Mesendoderm (in vitro differentiated cells): ENCODE measurements at regions not wholly inside any gene's neighbourhood (a gene's known extent, or its start where the extent isn't known, plus 50 kb on each side); places are given as distances from the start of the nearest gene placed in this dataset.

Source experiments
- DNase-seq: peaks from one replicate; pipeline ENCODE4 v3.0.0; 2013
- H2AK5ac ChIP-seq: 2 replicates; pipeline ENCODE4 v1.6.1; 2013; ENCODE audit warnings: low read length, inconsistent platforms
- H2BK120ac ChIP-seq: 2 replicates; pipeline ENCODE4 v1.6.1; 2013; ENCODE audit warnings: low read depth, mild to moderate bottlenecking, low read length, moderate library complexity, mixed read lengths
- H2BK15ac ChIP-seq: replicated peaks from 2 replicates; pipeline ENCODE4 v1.6.1; 2013; ENCODE audit warnings: low read depth, mild to moderate bottlenecking, moderate library complexity
- H2BK5ac ChIP-seq: 2 replicates; pipeline ENCODE4 v1.6.1; 2013; ENCODE audit warnings: low read length, inconsistent platforms
- H3K18ac ChIP-seq: 2 replicates; pipeline ENCODE4 v1.6.1; 2013; ENCODE audit warnings: mild to moderate bottlenecking, low read length, mixed read lengths
- H3K23ac ChIP-seq: one replicate; pipeline ENCODE4 v1.6.1; 2013; ENCODE audit warnings: low read length
- H3K27ac ChIP-seq: 2 replicates; pipeline ENCODE4 v1.5.1; 2013; ENCODE audit warnings: low read depth, mild to moderate bottlenecking, inconsistent platforms, low read length, moderate library complexity
- H3K27me3 ChIP-seq: 2 replicates; pipeline ENCODE4 v1.6.1; 2013; ENCODE audit warnings: low read length, control low read depth, mild to moderate bottlenecking, inconsistent platforms; ENCODE audit not compliant: insufficient read depth, poor library complexity
- H3K36me3 ChIP-seq: 2 replicates; pipeline ENCODE4 v1.6.1; 2013; ENCODE audit warnings: low read length, inconsistent platforms; ENCODE audit not compliant: control insufficient read depth, insufficient read depth
- H3K4ac ChIP-seq: one replicate; pipeline ENCODE4 v1.6.1; 2013; ENCODE audit warnings: low read depth, mild to moderate bottlenecking, low read length, moderate library complexity
- H3K4me1 ChIP-seq: 2 replicates; pipeline ENCODE4 v1.6.1; 2013; ENCODE audit warnings: low read depth, low read length, inconsistent platforms; ENCODE audit not compliant: control insufficient read depth
- H3K4me2 ChIP-seq: 2 replicates; pipeline ENCODE4 v1.6.1; 2013; ENCODE audit warnings: low read length
- H3K4me3 ChIP-seq: 2 replicates; pipeline ENCODE4 v1.5.1; 2013; ENCODE audit warnings: mild to moderate bottlenecking, low read length
- H3K56ac ChIP-seq: one replicate; pipeline ENCODE4 v1.6.1; 2013; ENCODE audit warnings: low read length
- H3K79me1 ChIP-seq: 2 replicates; pipeline ENCODE4 v1.6.1; 2013; ENCODE audit warnings: low read length, inconsistent platforms
- H3K79me2 ChIP-seq: 2 replicates; pipeline ENCODE4 v1.6.1; 2013; ENCODE audit warnings: mild to moderate bottlenecking, low read length; ENCODE audit not compliant: control insufficient read depth, insufficient read depth
- H3K9ac ChIP-seq: 2 replicates; pipeline ENCODE4 v1.6.1; 2013; ENCODE audit warnings: low read length, inconsistent platforms
- H4K5ac ChIP-seq: one replicate; pipeline ENCODE4 v1.6.1; 2013; ENCODE audit warnings: low read length
- H4K8ac ChIP-seq: one replicate; pipeline ENCODE4 v1.6.1; 2013; ENCODE audit warnings: low read depth, mild to moderate bottlenecking, control low read depth, low read length, moderate library complexity
- WGBS: extraction: QIAGEN DNeasy Blood & Tissue Kit; methylation state at CpG from one replicate; pipeline ENCODE4 v1.1.7; 2013; ENCODE audit warnings: low lambda C conversion rate, missing lambda C conversion rate; ENCODE audit not compliant: insufficient coverage; ENCODE audit errors: extremely low coverage; 5-methylcytosine and 5-hydroxymethylcytosine counted together

DNA sequence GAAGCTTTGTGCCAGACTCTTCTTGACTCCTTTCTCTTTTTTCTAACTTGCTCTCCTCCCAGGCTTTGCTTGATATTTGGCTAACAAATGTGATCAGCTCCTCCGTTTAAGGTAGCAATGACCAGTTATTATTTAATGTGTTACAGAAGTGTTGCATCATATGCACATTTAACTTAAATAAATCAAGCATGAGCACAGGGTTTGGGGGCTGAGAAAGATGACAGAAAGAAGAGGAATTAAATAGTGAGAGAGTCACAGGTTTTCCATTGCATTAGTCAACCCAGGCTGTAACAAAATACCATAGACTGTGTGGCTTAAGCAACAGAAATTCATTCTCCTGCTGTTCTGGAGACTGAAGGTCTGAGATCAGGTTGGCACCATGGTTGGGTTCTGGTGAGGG is 343.8 kb downstream of the RPRM start:
- Histone ChIP-seq H3K56ac (no peak overlapping the region), H3K79me1 (no peaks in the 10 kb centered on the region), H2BK120ac (peak overlapping the region; percentile 78), H3K27me3 (no peaks in the 10 kb centered on the region), H2BK15ac (no peak overlapping the region), H3K4me1 (no peaks in the 10 kb centered on the region), H4K5ac (no peak overlapping the region), H3K18ac (peak overlapping the region; percentile 60), H3K23ac (no peak overlapping the region), H3K4me2 (no peak overlapping the region), H3K4ac (peak overlapping the region; percentile 36), H3K4me3 (no peak overlapping the region), H3K9ac (no peak overlapping the region), H3K27ac (no peak overlapping the region), H2AK5ac (no peak overlapping the region), H3K36me3 (no peaks in the 10 kb centered on the region), H3K79me2 (no peaks in the 10 kb centered on the region), H4K8ac (peak overlapping the region; percentile 68), H2BK5ac (peak overlapping the region; percentile 38)
- DNase-seq: no peak
- WGBS: no CpG with 5 or more reads among the region's 1 CpG

GRCh38 chr2:153133716-153134115 is 344.8 kb downstream of the RPRM start:
- DNase-seq: peak; percentile 75
- H3K27me3 ChIP-seq: no peaks in the 10 kb centered on the region
- no peak overlapping the region for H3K4ac ChIP-seq
- no peak overlapping the region for H2BK15ac ChIP-seq
- WGBS: no CpG with 5 or more reads among the region's 4 CpGs
- no peaks in the 10 kb centered on the region for H3K79me1 ChIP-seq
- H4K5ac ChIP-seq: no peak overlapping the region
- H3K56ac ChIP-seq: no peak overlapping the region
- no peak overlapping the region for H2BK120ac ChIP-seq
- H3K79me2 ChIP-seq: no peaks in the 10 kb centered on the region
- H2BK5ac ChIP-seq: no peak overlapping the region
- no peak overlapping the region for H3K4me2 ChIP-seq
- H4K8ac ChIP-seq: no peak overlapping the region
- H3K27ac ChIP-seq: peak overlapping the region; percentile 72
- H3K18ac ChIP-seq: no peak overlapping the region
- H2AK5ac ChIP-seq: no peak overlapping the region
- no peaks in the 10 kb centered on the region for H3K36me3 ChIP-seq
- no peak overlapping the region for H3K23ac ChIP-seq
- no peak overlapping the region for H3K4me3 ChIP-seq
- H3K4me1 ChIP-seq: no peaks in the 10 kb centered on the region
- H3K9ac ChIP-seq: no peak overlapping the region

- Histone ChIP-seq H3K36me3 (no peaks in the 10 kb centered on the region), H2BK15ac (no peak overlapping the region), H4K8ac (no peak overlapping the region), H3K27me3 (no peaks in the 10 kb centered on the region), H3K4me2 (no peak overlapping the region), H3K9ac (no peak overlapping the region), H3K27ac (no peak overlapping the region), H3K4me3 (no peak overlapping the region), H3K18ac (peak overlapping the region; percentile 28), H2BK120ac (no peak overlapping the region), H2AK5ac (no peak overlapping the region), H2BK5ac (no peak overlapping the region), H3K23ac (no peak overlapping the region), H3K56ac (no peak overlapping the region), H3K79me2 (no peaks in the 10 kb centered on the region), H4K5ac (no peak overlapping the region), H3K4me1 (no peaks in the 10 kb centered on the region), H3K79me1 (no peaks in the 10 kb centered on the region), H3K4ac (no peak overlapping the region)
- DNase-seq: no peak
- WGBS: no CpG with 5 or more reads among the region's 3 CpGs
Measured at GRCh38 chr2:153132418-153132817, 346.1 kb downstream of the RPRM start.

DNA sequence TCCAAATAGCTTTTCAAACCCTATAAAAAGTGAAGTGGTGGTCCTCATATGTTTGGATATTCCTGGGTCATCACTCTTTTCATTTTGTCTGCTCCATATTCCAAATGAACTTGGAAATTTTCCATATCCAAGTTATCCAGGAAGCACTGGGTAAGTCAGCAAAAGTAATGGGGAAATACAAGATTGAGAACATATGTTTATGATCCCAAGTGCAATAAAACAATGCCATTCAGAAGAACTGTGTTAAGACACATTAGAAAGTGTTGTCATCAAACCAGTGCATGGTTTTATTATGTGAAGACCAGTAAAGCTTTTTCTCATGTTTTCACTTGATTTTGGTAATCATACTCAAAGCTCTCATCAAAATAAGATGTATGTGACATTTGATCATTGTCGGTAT is 363.4 kb downstream of the RPRM start:
- H3K56ac ChIP-seq: no peak overlapping the region
- no peak overlapping the region for H2BK5ac ChIP-seq
- H3K4me1 ChIP-seq: no peaks in the 10 kb centered on the region
- no peaks in the 10 kb centered on the region for H3K27me3 ChIP-seq
- no peaks in the 10 kb centered on the region for H3K79me2 ChIP-seq
- no peak overlapping the region for H2AK5ac ChIP-seq
- H4K5ac ChIP-seq: no peak overlapping the region
- no peak overlapping the region for H4K8ac ChIP-seq
- no peak overlapping the region for H3K9ac ChIP-seq
- H3K4me3 ChIP-seq: no peak overlapping the region
- no peak for DNase-seq
- H3K79me1 ChIP-seq: no peaks in the 10 kb centered on the region
- WGBS: no CpG with 5 or more reads among the region's 1 CpG
- no peak overlapping the region for H3K23ac ChIP-seq
- no peak overlapping the region for H2BK120ac ChIP-seq
- H3K18ac ChIP-seq: no peak overlapping the region
- H3K36me3 ChIP-seq: no peaks in the 10 kb centered on the region
- H2BK15ac ChIP-seq: no peak overlapping the region
- H3K4me2 ChIP-seq: no peak overlapping the region
- no peak overlapping the region for H3K4ac ChIP-seq
- no peak overlapping the region for H3K27ac ChIP-seq

- H3K56ac ChIP-seq: no peak overlapping the region
- no peak overlapping the region for H3K27ac ChIP-seq
- H3K79me2 ChIP-seq: no peaks in the 10 kb centered on the region
- H2AK5ac ChIP-seq: no peak overlapping the region
- no peak overlapping the region for H3K4me2 ChIP-seq
- WGBS: no CpG with 5 or more reads among the region's 4 CpGs
- H3K27me3 ChIP-seq: no peaks in the 10 kb centered on the region
- H3K79me1 ChIP-seq: no peaks in the 10 kb centered on the region
- H2BK5ac ChIP-seq: no peak overlapping the region
- H2BK15ac ChIP-seq: no peak overlapping the region
- H3K23ac ChIP-seq: no peak overlapping the region
- H2BK120ac ChIP-seq: no peak overlapping the region
- no peaks in the 10 kb centered on the region for H3K36me3 ChIP-seq
- H4K5ac ChIP-seq: no peak overlapping the region
- H3K18ac ChIP-seq: no peak overlapping the region
- no peak overlapping the region for H4K8ac ChIP-seq
- H3K4me1 ChIP-seq: no peaks in the 10 kb centered on the region
- no peak overlapping the region for H3K9ac ChIP-seq
- DNase-seq: no peak
- no peak overlapping the region for H3K4me3 ChIP-seq
- H3K4ac ChIP-seq: no peak overlapping the region
Measured at GRCh38 chr2:153110486-153110885, 368.1 kb downstream of the RPRM start.

GRCh38 chr2:153109793-153110192 is 368.8 kb downstream of the RPRM start:
- Histone ChIP-seq H3K4me1 (no peaks in the 10 kb centered on the region), H3K56ac (no peak overlapping the region), H2AK5ac (no peak overlapping the region), H3K36me3 (no peaks in the 10 kb centered on the region), H3K79me2 (no peaks in the 10 kb centered on the region), H3K18ac (no peak overlapping the region), H3K27ac (no peak overlapping the region), H3K4me3 (no peak overlapping the region), H4K8ac (no peak overlapping the region), H2BK15ac (no peak overlapping the region), H3K79me1 (no peaks in the 10 kb centered on the region), H2BK5ac (no peak overlapping the region), H2BK120ac (no peak overlapping the region), H3K27me3 (no peaks in the 10 kb centered on the region), H3K4ac (no peak overlapping the region), H3K9ac (no peak overlapping the region), H3K4me2 (no peak overlapping the region), H4K5ac (no peak overlapping the region), H3K23ac (no peak overlapping the region)
- no CpG with 5 or more reads among the region's 3 CpGs for WGBS
- DNase-seq: no peak
